HL-60/S4 treated with phorbol 12-myristate 13-acetate at 8.2 ng/mL for 4 days and 3 days (cell line): ENCODE measurements at regions not wholly inside any gene's neighbourhood (a gene's known extent, or its start where the extent isn't known, plus 50 kb on each side); places are given as distances from the start of the nearest gene placed in this dataset.

ENCODE experiments used
- in situ Hi-C: fragments of 300-500 bp; cut with MboI; formaldehyde crosslinking; loops from 2 replicates; pipeline ENCODE4 v1.15.0; 2022; ENCODE audit warnings: low sequenced_read_pairs

- in situ Hi-C loops, result no loop called here
Observed at GRCh38 chr15:70556779-70557178, 206.6 kb downstream of the UACA start.

GRCh38 chr15:70556151-70556741 lies 207.1 kb downstream of the UACA start:
- in situ Hi-C loops, result no loop called here

DNA sequence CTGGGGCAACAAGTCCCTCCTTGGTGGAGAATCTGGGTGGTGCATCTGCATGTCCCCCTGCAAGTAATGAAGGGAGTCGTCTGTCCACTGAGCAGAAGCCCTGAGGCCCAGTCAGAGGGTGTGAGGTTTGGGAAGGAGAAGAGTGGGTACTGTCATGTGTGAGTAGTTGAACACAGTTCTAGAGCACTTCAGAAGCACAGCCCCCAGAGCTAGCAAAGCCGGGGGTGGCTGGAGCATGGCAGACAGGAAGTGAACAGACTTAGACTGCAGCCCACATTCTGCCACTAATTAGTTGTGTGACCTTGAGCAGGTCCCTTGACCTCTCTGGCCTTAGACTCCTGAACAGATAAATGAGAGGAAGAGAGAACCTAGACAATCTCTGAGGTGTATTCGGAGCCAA lies 207.6 kb downstream of the UACA start:
- in situ Hi-C loops, result no loop called here

DNA sequence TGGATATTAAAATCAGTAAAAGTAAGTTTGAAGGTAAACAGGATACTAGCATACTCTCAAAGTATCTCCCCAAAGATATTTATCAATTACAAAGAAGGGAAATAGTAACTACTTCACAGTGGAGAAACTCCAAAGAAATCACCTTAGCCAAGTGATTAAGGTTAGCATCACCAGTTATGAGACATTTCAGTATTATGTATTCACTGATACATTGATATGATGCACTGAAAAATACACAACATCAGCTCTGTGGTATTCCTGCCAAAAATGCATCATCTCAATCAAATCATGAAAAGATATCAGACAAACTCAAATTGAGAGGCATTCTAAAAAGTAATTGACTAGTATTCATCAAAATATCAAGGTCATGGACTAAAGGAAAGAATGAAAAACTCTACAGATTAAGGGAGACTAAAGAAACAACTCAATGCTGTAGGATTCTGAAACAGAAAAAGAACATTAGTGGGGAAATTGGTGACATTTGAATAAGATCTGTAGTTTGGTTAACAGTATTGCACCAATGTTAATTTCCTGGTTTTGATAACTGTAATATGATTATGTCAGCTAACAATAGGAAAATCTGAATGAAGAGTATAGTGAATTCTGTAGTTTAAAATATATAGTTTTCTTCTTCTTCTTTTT lies 215.4 kb downstream of the UACA start:
- in situ Hi-C loops, result no loop called here

GRCh38 chr15:70545526-70545925 lies 217.8 kb downstream of the UACA start:
- in situ Hi-C loops, result no loop called here

- in situ Hi-C loops, result no loop called here
Observed at GRCh38 chr15:70541511-70541910, 221.8 kb downstream of the UACA start.

- in situ Hi-C loops, result no loop called here
Observed at GRCh38 chr15:70539912-70540530, 223.3 kb downstream of the UACA start.

DNA sequence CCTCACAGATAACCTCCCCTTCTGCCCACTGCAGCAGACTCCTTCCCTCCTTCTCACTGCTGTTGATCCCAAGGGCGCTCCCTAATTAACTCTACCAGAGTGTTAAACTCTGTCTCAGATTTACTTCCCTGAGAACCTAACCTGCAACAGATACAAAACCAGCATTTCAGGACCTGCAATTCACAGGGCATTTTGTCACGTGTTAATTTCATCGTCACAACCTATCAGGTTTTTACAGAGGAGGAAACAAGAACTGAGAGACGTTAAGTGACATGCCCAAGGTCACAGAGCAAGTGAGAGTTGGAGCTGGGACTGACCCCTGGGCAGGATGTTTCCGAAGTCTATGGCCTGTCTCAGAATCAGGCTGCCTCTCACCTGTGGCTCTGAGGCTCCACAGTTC lies 223.9 kb downstream of the UACA start:
- in situ Hi-C loops, result no loop called here

- in situ Hi-C loops, result no loop called here
Observed at GRCh38 chr15:70538278-70538677, 225.1 kb downstream of the UACA start.

DNA sequence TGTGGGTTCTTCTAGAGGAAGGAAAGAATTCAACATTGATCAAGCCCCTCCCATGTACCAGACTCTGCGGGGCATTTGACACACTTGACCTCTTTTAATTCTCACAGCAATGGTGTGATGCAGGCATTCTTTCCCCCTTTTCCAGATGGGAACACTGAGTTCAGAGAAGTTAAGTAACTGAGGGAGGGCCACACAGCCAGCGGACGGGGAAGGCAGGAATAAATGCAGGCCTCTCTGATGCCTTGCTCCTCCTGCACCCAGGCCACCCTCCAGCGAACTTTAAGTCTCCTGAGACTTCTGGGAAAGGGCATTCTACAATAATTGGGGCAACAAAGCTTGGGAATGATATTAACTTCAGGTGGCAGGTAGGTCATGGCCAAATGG lies 227.4 kb downstream of the UACA start:
- in situ Hi-C loops, result no loop called here

DNA sequence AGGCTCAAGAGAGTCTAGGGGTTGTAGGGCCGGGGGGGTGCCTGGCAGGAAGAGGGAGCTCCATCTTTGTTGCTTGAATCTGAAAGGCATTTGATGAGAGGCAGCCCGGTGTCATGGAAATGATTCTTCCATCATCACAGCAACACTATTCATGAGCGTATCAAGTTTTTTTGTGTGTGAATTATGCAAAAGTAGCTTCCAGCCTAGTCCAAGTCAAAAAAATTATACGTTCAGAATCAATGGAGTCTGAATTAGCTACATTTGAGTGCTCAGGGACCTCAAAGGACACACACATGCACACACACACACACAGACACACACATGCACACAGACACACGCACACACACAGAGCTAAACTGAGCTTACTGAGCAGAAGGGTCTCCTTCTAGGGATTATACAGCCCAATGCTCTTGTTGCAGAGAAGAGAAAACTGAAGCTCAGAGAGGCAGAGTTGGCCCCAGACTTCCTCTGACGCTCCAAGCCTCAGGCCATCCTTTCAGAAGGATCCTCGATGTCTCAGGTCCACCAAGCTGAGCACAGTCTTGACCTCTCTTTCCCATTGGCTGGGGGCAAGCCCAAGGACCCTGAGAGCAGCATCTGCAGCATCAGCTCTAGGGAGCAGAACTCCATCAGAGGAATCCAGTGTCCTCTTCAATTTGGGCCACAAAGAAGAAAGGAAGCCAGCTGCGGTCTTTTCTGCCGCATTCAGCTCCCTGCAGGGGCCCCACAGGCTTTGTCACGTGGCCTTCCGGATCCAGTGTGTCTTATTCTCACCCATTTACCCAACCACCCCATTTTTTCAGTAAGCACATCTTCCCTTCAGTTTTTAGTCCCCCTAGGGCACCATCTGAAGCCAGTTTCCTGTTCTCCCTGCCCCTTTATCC lies 228.0 kb downstream of the UACA start:
- in situ Hi-C loops, result no loop called here

- in situ Hi-C loops, result no loop called here
Observed at GRCh38 chr15:70533931-70534742, 229.2 kb downstream of the UACA start.

DNA sequence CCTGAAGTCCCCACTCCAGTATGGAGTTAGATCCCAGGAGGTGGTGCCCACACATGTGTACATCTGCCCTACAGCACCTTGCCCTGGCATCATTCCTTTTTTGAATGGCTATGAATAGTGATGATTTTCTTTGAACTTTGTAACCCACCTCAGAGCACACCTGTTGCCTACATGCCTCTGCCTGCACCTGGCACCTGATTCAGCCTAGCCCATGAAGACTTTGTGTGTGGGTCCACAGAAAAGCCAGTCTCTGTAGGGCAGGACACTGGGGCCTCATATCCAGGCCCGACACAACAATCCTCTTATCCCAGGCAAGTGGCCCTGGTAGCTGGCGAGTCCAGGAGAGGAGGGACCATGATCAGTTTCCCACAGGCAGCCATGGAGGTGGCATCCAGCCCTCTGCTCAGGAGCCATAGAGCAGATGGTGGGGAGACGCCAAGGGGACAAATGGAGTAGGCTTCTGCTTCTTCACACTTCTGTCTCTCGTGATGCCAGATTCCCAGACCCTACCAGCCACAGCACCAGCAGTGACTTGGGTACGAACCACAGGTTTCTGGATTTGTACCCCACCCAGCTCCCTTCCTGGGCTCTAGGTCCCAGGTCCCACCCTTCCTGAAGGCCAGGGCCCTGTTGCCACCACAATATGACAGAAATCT lies 230.7 kb downstream of the UACA start:
- in situ Hi-C loops, result no loop called here

DNA sequence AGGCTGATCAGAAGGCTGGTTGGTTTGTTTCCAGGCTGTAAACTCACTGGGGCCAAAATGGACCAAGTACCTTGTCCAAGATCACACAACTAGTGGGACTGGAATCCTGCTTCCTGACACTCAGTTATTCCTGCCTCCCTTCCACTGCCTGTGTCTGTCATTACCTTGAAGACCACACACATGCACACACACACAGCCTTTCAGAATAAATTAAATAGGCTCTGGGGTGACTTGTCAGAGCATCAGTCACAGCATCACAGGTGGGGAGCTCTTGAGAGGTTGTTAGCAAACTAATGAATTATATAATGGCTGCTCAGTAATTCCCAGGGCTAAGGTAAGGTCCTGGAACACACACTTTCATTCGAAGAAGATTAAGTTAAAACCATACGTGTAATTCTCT lies 231.8 kb downstream of the UACA start:
- in situ Hi-C loops, result no loop called here

DNA sequence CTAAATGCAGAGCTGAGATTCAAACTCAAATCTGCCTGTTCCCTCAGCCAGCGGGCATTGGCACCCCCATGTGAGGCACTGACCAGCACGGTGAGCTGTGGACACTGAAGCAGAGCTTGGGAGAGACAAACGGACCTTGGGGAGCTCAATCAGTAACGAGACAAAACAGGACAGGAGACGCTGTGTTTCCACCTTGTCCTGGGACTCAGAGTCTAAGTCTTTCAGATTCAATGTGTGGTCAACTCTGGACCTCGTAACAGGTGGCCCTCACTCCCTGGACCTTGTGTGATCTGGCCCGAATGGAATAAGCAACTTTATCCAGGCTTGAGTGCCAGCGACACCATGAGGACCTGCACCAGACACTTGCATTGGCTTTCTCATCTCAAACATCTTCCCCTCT lies 232.5 kb downstream of the UACA start:
- in situ Hi-C loops, result no loop called here

- in situ Hi-C loops, result no loop called here
Observed at GRCh38 chr15:70530503-70530902, 232.9 kb downstream of the UACA start.

GRCh38 chr15:70530017-70530499 lies 233.3 kb downstream of the UACA start:
- in situ Hi-C loops, result no loop called here

DNA sequence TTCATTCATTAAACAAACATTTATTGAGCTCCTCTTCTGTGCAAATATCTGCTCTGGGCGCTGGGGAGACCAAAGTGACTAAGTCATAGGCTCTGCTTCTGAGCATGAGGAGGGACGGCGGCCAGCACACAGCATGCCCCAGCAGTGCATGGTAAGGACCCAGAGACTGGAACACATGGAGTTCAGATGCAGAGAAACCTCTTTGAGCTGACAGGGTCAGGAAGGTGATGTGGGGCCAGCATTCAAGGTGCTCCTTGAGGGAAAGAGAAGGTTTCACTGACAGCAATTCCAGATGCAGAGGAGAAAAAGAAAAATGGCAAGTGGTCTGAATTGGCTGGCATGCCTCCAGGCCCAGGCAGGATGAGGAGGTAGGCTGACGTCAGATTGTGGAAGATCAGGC lies 234.5 kb downstream of the UACA start:
- in situ Hi-C loops, result no loop called here

DNA sequence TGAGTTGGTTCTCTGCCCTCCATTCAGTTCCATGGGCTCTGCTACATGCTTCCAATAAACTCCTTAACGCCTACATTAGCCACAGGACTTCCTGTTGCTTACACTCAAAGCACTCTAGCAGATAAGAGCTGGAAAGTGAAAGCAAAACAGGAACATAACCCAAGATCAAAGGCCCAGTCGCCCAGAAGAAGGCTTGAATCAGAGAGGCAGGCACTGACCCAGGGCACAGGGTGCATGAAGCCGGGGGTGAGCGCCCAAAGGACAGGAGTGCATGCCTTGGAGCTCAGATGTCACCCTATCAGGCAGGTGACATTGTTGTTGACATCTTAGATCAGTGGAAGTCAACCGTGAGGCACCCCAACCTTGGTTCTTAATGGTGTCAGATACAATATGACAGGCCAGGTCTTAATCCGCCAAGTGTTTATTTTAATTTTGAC lies 235.1 kb downstream of the UACA start:
- in situ Hi-C loops, result no loop called here

- in situ Hi-C loops, result no loop called here
Observed at GRCh38 chr15:70526974-70527325, 236.4 kb downstream of the UACA start.
